Hematopoietic multipotent progenitor cell treated with erythropoietin and hydrocortisone succinate and interleukin-3 and kit ligand, for 15 days (in vitro differentiated cells): ENCODE measurements at regions not wholly inside any gene's neighbourhood (a gene's known extent, or its start where the extent isn't known, plus 50 kb on each side); places are given as distances from the start of the nearest gene placed in this dataset.

ENCODE experiments used
- DNase-seq: peaks from one replicate; pipeline ENCODE4 v3.0.0-alpha.2; 2015; ENCODE audit warnings: low spot score

GRCh38 chr21:41689289-41689583 lies 77.6 kb downstream of the RIPK4 start:
- no peak for DNase-seq

GRCh38 chr21:41687633-41688032 lies 79.2 kb downstream of the RIPK4 start:
- DNase-seq = no peak

GRCh38 chr21:41686664-41687063 lies 80.2 kb downstream of the RIPK4 start:
- DNase-seq = no peak

- no peak for DNase-seq
Observed at GRCh38 chr21:41685511-41686149, 81.2 kb downstream of the RIPK4 start.

GRCh38 chr21:41684381-41685245 lies 82.2 kb downstream of the RIPK4 start:
- DNase-seq = no peak

- no peak for DNase-seq
Observed at GRCh38 chr21:41683815-41684214, 83.0 kb downstream of the RIPK4 start.

GRCh38 chr21:41682719-41683179 lies 84.1 kb downstream of the RIPK4 start:
- DNase-seq = no peak

GRCh38 chr21:41681939-41682718 lies 84.7 kb downstream of the RIPK4 start:
- DNase-seq = no peak

- DNase-seq = no peak
Observed at GRCh38 chr21:41681348-41681801, 85.5 kb downstream of the RIPK4 start.

- no peak for DNase-seq
Observed at GRCh38 chr21:41680444-41681347, 86.2 kb downstream of the RIPK4 start.

GRCh38 chr21:41678924-41679318 lies 87.9 kb downstream of the RIPK4 start:
- peak; percentile 25 for DNase-seq

- no peak for DNase-seq
Observed at GRCh38 chr21:41678016-41678923, 88.6 kb downstream of the RIPK4 start.

- no peak for DNase-seq
Observed at GRCh38 chr21:41677671-41678015, 89.2 kb downstream of the RIPK4 start.

GRCh38 chr21:41676198-41676597 lies 90.7 kb downstream of the RIPK4 start:
- no peak for DNase-seq

- DNase-seq = no peak
Observed at GRCh38 chr21:41675574-41675973, 91.3 kb downstream of the RIPK4 start.

GRCh38 chr21:41674402-41674801 lies 92.5 kb downstream of the RIPK4 start:
- DNase-seq = no peak

GRCh38 chr21:41673596-41674335 lies 93.1 kb downstream of the RIPK4 start:
- no peak for DNase-seq

GRCh38 chr21:41673071-41673470 lies 93.8 kb downstream of the RIPK4 start:
- DNase-seq = no peak

- DNase-seq = no peak
Observed at GRCh38 chr21:41672543-41672915, 94.3 kb downstream of the RIPK4 start.
